T follicular helper cell (primary cell): ENCODE measurements at regions not wholly inside any gene's neighbourhood (a gene's known extent, or its start where the extent isn't known, plus 50 kb on each side); places are given as distances from the start of the nearest gene placed in this dataset.

Experiments used
- DNase-seq: peaks from one replicate; pipeline ENCODE4 v3.0.0-alpha.2; 2020; ENCODE audit warnings: low read depth

GRCh38 chr10:78774999-78775711 lies 293.6 kb upstream of the ZMIZ1 start:
- no peak for DNase-seq

GRCh38 chr10:78775891-78776290 lies 292.9 kb upstream of the ZMIZ1 start:
- DNase-seq: no peak

GRCh38 chr10:78776756-78777155 lies 292.0 kb upstream of the ZMIZ1 start:
- no peak for DNase-seq

GRCh38 chr10:78777466-78777865 lies 291.3 kb upstream of the ZMIZ1 start:
- DNase-seq: no peak

- DNase-seq: no peak
Measured at GRCh38 chr10:78777867-78778266, 290.9 kb upstream of the ZMIZ1 start.

GRCh38 chr10:78778444-78779338 lies 290.1 kb upstream of the ZMIZ1 start:
- DNase-seq: no peak

- no peak for DNase-seq
Measured at GRCh38 chr10:78779339-78779955, 289.3 kb upstream of the ZMIZ1 start.

- DNase-seq: no peak
Measured at GRCh38 chr10:78780551-78780961, 288.2 kb upstream of the ZMIZ1 start.

GRCh38 chr10:78781251-78781913 lies 287.4 kb upstream of the ZMIZ1 start:
- DNase-seq: no peak

- DNase-seq: no peak
Measured at GRCh38 chr10:78781991-78782390, 286.8 kb upstream of the ZMIZ1 start.

GRCh38 chr10:78782441-78782840 lies 286.3 kb upstream of the ZMIZ1 start:
- no peak for DNase-seq

GRCh38 chr10:78783753-78784152 lies 285.0 kb upstream of the ZMIZ1 start:
- no peak for DNase-seq

GRCh38 chr10:78784546-78784945 lies 284.2 kb upstream of the ZMIZ1 start:
- DNase-seq: no peak

GRCh38 chr10:78785066-78785465 lies 283.7 kb upstream of the ZMIZ1 start:
- no peak for DNase-seq

GRCh38 chr10:78785991-78786390 lies 282.8 kb upstream of the ZMIZ1 start:
- no peak for DNase-seq

- no peak for DNase-seq
Measured at GRCh38 chr10:78787125-78787524, 281.6 kb upstream of the ZMIZ1 start.

GRCh38 chr10:78794736-78795455 lies 273.9 kb upstream of the ZMIZ1 start:
- DNase-seq: no peak

GRCh38 chr10:78798976-78799730 lies 269.6 kb upstream of the ZMIZ1 start:
- no peak for DNase-seq

- no peak for DNase-seq
Measured at GRCh38 chr10:78800006-78800405, 268.8 kb upstream of the ZMIZ1 start.

- no peak for DNase-seq
Measured at GRCh38 chr10:78800535-78801320, 268.0 kb upstream of the ZMIZ1 start.
